GM18907 (cell line): ENCODE measurements at regions not wholly inside any gene's neighbourhood (a gene's known extent, or its start where the extent isn't known, plus 50 kb on each side); places are given as distances from the start of the nearest gene placed in this dataset.

Experiments used
- ATAC-seq: cut with Tn5 transposase; IDR thresholded peaks from one replicate; pipeline ENCODE4 v1.9.1; 2021; ENCODE audit warnings: mild to moderate bottlenecking, moderate library complexity; ENCODE audit not compliant: unreplicated experiment

DNA sequence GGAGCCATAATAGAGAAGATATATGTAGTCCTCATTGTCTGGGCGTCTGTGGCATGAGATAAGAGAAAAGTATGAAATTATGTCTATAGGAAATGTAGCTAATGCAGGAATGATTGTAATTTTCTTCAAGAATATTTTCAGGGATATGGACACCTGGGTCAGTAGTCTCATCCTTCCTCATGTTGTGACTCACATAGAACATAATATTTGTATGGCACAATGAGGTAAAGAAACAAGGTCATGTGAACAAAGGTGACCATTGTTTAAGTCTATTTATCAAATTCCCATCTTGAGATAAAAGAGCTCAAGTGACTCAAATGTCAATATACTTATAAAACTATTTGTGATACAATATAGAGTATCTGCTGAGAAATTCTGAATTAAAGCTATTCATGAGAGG is 345.5 kb upstream of the ROBO1 start:
- no peak for ATAC-seq

- no peak for ATAC-seq
These were observed 331.8 kb upstream of the ROBO1 start for GRCh38 chr3:80099559-80100066.

GRCh38 chr3:80097674-80098073 is 329.9 kb upstream of the ROBO1 start:
- ATAC-seq, result no peak

DNA sequence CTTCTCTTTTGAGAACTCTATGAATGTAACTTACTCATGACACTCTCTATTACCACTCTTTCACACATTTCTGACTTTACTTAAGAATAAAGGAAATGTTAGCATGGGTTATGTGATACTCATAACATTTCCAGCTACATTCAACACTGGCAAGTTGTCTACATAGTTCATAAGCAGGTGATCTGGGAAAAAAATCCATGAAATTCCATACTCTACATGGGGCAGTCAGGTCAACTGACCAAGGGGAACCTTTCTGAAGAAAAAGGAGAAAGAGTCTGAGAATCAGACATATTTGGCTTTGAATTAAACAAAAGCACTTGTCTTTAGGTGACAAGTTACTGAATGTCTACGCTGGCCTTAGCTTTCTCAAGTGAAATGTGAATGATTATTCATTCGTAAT is 329.1 kb upstream of the ROBO1 start:
- no peak for ATAC-seq

- no peak for ATAC-seq
These were observed 326.8 kb upstream of the ROBO1 start for GRCh38 chr3:80094589-80094988.

DNA sequence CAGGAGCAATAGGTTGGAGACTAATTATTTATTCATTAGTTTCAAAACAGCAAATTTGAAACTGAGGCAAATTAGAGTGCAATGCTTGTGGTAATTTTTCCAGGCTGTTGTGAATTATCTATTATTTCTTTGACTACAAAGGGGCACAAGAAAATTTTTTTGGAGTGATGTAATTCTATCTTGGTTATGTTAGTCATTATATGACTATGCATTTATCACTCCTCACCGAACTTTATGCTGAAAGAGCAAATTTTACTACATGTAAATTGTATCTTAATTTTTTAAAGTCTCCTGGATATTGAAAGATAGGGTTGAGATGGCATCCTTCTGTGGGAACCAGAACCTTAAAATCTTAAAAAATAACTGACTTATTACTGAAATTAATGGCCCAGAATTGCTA is 320.0 kb upstream of the ROBO1 start:
- no peak for ATAC-seq

DNA sequence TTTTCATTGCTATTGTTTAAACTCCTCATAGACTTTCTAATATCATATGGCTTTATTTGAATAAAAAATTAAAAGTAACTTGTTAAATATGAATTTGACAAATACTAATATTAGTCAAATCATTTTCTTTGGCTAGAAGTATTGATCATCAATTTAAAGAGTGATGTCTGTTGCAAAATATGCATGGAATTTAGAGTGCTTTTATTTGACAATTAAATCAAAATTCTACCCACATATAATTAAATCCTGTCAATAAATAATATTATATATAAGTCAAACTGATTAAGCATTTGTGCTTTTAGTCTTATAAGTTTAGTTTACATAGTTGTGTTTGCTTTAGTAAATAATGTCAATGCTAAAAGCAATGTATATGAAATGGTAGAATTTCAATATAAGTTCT is 318.6 kb upstream of the ROBO1 start:
- no peak for ATAC-seq

- no peak for ATAC-seq
These were observed 312.1 kb upstream of the ROBO1 start for GRCh38 chr3:80079886-80080285.

DNA sequence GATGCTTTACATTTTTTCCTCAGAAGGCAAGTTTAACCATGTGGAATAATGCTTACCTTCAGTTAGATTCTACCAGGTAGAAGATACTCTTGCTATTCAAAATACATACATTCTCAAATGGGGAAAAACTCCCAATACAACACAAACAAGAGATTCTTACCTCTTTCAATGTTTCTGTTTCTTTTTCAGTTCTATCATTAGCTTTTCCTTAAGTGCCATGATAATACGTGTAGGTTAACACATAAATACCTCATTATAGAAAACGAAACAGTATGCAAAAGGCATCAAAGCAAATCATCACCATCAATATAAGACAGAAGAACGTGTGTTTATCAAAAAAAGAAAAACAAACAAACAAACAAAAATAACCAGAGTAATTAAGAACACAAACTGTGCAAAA is 300.7 kb upstream of the ROBO1 start:
- ATAC-seq, result no peak

DNA sequence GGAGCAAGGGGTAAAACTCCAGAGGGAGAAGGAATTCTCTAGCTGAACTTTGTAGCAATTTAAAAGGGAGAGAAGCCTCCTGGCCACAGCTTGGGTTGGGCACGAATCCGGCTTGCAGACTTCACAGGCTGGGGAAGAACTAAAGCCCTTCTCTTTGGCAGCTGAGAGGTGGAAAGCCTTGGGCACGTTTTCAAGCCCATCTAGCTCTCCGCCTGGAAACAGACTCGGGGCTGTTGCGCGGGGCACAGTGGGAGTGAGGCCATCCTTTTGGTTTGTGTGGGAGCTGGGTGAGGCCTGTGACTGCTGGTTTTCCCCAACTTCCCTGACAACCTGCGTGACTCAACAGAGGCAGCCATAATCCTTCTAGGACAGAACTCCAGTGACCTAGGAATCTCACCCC is 295.7 kb upstream of the ROBO1 start:
- no peak for ATAC-seq

DNA sequence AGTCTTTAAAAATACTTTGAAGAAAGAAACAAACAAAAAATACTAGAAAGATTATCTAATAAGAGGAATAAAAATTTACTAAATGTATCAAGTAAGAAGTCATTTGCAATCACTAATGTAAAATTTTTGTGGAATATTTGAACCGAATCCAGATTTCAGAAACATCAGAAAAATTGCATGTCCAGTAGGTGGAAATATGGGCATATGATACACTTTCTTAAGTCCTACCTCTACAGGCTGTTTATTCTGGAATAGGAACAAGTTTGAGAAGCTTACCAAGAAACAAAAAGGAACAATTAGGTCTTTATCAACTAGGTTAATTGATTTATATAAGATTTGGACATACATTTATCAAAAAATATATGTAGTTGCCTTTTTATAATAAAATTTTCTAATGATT is 292.9 kb upstream of the ROBO1 start:
- no peak for ATAC-seq

DNA sequence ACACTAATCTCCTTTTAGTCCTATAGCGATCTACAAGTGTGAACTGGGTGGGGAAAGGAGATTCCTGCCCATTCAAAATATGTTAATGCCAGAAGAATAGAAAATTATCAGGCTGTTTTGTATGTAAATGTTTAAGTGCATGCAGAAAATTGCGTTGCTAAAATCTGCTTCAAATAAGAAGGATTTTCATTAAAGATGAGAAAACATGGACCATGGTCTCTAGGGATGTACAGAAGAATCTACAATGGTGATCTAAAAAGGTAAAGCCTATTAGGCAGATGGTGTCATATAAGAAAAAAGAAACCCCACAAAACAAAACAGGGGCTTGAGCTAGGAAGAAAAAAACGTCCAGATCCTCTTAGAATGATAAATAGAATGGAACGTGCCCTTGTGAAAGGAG is 287.5 kb upstream of the ROBO1 start:
- no peak for ATAC-seq

- ATAC-seq, result no peak
These were observed 284.5 kb upstream of the ROBO1 start for GRCh38 chr3:80052271-80052670.

- ATAC-seq, result no peak
These were observed 283.8 kb upstream of the ROBO1 start for GRCh38 chr3:80051602-80051962.

GRCh38 chr3:80050826-80051601 is 283.2 kb upstream of the ROBO1 start:
- ATAC-seq, result no peak

DNA sequence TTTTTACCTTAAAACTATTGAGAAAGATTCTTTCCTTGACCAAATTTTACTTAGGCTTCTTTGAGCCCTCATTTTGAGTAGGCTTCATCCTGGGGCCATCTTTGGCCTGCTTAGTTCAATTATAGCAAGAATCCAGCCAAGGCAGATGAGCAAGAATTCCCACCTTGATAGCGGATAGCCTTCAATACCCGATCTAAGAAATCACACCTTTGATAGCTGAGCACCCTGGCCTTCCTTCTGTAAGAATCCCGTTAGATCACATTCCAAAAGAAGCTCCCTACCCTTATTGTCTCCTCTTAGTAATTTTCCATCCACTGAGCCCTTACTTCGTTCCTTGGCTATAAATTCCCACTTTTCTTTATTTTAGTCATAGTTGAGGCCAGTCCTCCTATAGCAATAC is 275.4 kb upstream of the ROBO1 start:
- no peak for ATAC-seq

GRCh38 chr3:80040067-80040466 is 272.3 kb upstream of the ROBO1 start:
- ATAC-seq, result no peak

GRCh38 chr3:80036176-80036575 is 268.4 kb upstream of the ROBO1 start:
- ATAC-seq, result no peak

DNA sequence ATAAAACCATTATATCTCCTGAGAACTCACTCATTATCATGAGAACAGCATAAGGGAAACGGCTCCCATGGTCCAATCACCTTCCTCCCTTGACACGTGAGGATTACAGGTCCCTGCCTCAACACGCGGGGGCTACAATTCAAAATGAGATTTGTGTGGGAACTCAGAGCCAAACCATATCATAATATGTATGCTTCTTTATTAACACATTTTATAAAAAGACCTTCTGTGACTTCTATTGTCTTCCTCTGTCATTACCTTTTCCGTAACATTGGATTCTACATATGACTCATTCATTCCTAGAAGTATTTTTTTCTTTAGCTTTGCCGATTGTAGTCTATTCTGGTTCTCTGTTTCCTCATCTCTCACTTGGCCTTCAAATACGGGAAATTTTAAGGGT is 267.2 kb upstream of the ROBO1 start:
- ATAC-seq, result no peak

DNA sequence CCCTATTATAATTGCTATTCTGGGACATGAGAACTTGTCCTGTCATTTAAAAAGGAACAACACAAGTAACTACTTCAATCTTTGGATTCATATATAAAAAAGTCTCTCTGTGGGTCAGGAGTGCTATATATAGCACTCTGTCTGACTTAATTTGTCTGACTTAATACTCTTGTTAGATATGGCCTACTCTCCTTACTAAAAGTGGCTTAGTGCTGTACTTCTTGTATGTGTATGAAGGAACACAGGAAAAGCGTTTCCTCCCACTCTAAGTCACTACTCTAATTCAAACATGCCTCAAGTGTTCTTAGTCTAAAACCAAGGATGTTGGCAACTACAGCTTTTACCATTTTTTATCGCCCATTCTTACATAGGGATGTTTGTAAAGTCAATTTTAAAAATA is 255.2 kb upstream of the ROBO1 start:
- no peak for ATAC-seq

DNA sequence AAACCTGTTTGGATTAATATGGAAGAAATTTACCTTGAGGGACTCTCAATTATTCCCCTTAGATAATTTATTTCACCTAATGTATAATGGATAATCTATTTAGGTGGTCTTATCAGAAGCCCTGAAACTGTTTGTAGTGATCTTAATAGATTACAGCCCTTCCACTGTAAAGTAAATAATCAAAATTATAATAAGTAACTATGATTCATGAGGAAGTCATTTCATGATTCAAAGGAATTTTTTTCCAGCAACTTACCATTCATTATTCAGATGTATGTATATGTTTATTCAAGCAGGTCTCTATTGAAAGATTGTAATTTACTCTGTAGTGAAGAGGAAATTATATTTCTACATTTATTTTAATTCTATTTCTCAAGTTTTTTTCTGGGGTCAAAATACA is 250.6 kb upstream of the ROBO1 start:
- ATAC-seq, result no peak

GRCh38 chr3:80017369-80017768 is 249.6 kb upstream of the ROBO1 start:
- no peak for ATAC-seq

DNA sequence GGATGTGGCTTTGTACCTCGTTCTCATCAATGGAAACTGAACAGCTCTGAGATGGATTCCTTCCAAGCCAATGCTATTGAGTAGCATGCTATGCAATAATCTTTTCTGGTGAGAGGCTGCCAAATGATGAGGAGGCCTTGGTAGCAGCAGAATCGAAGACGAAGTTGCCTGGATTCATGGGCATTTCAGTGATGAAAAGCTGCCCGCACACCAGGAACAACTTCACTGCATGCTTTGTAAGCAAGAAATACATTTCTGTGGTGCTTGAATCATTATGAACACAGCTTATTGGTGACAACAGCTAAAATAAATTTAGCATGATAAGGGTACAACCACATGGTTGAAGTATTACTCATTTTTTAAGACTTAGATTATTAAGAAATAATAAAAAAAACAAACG is 246.8 kb upstream of the ROBO1 start:
- no peak for ATAC-seq
